SU-DHL-6 (cell line): ENCODE measurements at regions not wholly inside any gene's neighbourhood (a gene's known extent, or its start where the extent isn't known, plus 50 kb on each side); places are given as distances from the start of the nearest gene placed in this dataset.

Experiments used
- EZH2phosphoT487 ChIP-seq: fragments of 200-600 bp; sonication (generic), shearing (Covaris generic); conservative IDR thresholded peaks from 2 replicates; pipeline ENCODE4 v1.6.1; 2018; ENCODE audit warnings: mild to moderate bottlenecking, antibody characterized with exemption, low read length, moderate library complexity, mixed read lengths
- TF ChIP-seq, protein P1 (sequence below): fragments of 200-600 bp; sonication (generic); IDR thresholded peaks from one replicate; pipeline ENCODE4 v1.5.1; 2017; ENCODE audit warnings: antibody characterized with exemption, mild to moderate bottlenecking, low read length, moderate library complexity; ENCODE audit not compliant: insufficient read depth, poor library complexity, severe bottlenecking

DNA sequence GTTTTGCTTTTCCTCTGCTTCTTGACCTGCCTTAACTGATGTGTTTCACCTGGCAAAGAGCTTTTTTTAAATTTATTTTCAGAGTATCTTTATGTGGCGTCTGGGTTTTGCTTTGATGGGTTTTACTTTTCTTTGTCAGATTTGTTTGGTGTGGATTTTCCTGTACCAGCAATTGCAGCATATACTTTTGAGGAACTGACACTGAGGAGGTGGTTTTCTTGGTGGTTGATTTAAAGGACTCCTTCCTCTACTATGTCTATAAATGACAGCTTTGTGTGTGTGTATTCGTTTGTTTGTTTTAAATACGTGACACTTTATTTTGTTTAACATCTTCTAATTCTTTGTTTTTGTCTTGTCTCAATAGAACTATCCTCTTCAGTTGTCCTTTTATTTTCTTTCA is 1071.9 kb upstream of the ARRDC3 start:
- TF ChIP-seq, protein P1, sequence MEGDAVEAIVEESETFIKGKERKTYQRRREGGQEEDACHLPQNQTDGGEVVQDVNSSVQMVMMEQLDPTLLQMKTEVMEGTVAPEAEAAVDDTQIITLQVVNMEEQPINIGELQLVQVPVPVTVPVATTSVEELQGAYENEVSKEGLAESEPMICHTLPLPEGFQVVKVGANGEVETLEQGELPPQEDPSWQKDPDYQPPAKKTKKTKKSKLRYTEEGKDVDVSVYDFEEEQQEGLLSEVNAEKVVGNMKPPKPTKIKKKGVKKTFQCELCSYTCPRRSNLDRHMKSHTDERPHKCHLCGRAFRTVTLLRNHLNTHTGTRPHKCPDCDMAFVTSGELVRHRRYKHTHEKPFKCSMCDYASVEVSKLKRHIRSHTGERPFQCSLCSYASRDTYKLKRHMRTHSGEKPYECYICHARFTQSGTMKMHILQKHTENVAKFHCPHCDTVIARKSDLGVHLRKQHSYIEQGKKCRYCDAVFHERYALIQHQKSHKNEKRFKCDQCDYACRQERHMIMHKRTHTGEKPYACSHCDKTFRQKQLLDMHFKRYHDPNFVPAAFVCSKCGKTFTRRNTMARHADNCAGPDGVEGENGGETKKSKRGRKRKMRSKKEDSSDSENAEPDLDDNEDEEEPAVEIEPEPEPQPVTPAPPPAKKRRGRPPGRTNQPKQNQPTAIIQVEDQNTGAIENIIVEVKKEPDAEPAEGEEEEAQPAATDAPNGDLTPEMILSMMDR = no peak
- TF ChIP-seq EZH2phosphoT487 = no peak
